ENCODE measurements at regions not wholly inside any gene's neighbourhood (a gene's known extent, or its start where the extent isn't known, plus 50 kb on each side); places are given as distances from the start of the nearest gene placed in this dataset.

GRCh38 chr4:106869551-106869950 is 166.6 kb downstream of the DKK2 start:
- TF ChIP-seq CTCF (IDR thresholded peaks at IDR 0.05) (no peak), POLR2A (IDR thresholded peaks at IDR 0.05) (no peak)
